ENCODE measurements at regions not wholly inside any gene's neighbourhood (a gene's known extent, or its start where the extent isn't known, plus 50 kb on each side); places are given as distances from the start of the nearest gene placed in this dataset.

DNA sequence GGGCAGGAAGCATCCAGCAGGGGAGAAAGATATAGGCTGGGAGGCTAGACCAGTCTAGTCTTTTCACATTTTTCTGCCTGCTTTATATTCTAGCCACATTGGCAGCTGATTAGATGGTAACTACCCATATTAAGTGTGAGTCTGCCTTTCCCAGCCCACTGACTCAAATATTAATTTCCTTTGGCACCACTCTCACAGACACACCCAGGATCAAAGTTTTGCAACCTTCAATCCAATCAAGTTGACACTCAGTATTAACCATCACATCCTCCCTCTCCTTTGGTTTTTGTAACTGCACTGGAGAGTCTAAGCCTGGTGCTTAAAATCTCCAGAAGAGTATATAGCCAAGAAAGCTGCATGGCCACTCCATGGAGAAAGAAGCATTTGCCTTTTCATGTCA, 560.4 kb downstream of the GRXCR1 start:
- no peak for TF ChIP-seq CTCF (IDR thresholded peaks at IDR 0.05)
- TF ChIP-seq POLR2A (IDR thresholded peaks at IDR 0.05): no peak
